HG02623 (cell line): ENCODE measurements at regions not wholly inside any gene's neighbourhood (a gene's known extent, or its start where the extent isn't known, plus 50 kb on each side); places are given as distances from the start of the nearest gene placed in this dataset.

Experiments
- ATAC-seq: cut with Tn5 transposase; IDR thresholded peaks from one replicate; pipeline ENCODE4 v1.9.1; 2021; ENCODE audit warnings: moderate library complexity; ENCODE audit not compliant: unreplicated experiment

DNA sequence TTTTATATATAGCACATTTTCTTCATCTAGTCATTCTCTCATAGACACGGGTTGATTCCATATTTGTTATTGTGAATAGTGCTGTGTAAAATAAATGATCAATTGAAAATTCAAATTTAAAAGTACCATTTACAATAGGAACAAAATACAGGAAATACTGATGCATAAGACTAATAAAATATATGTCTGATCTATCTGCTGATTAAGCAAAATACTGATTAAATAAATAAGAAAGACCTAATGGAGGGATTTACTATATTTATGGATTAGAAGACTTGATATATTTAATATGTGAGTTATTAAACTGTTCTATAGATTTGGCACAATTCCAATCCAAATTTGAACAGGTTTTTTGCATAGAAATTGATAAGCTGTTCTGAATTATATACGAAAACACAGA, 1044.8 kb upstream of the ADGRL2 start:
- no peak for ATAC-seq

DNA sequence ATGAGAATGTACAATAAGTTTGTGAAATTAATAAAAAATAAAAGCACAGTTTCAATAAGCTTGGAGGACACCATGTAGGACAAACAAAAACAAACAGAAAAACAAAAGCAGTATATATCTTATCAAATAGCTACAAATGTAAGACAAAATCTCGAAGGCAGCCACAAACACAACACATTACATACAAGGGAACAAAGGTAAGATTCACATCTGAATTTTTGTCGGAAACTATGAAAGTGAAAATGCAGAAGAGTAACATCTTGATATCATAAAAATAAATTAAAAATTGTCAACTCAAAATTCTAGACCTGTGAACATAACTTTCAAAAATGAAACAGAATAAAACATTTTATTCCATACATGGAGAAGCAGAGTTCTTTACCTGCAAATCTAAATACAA, 1049.5 kb upstream of the ADGRL2 start:
- ATAC-seq = no peak

DNA sequence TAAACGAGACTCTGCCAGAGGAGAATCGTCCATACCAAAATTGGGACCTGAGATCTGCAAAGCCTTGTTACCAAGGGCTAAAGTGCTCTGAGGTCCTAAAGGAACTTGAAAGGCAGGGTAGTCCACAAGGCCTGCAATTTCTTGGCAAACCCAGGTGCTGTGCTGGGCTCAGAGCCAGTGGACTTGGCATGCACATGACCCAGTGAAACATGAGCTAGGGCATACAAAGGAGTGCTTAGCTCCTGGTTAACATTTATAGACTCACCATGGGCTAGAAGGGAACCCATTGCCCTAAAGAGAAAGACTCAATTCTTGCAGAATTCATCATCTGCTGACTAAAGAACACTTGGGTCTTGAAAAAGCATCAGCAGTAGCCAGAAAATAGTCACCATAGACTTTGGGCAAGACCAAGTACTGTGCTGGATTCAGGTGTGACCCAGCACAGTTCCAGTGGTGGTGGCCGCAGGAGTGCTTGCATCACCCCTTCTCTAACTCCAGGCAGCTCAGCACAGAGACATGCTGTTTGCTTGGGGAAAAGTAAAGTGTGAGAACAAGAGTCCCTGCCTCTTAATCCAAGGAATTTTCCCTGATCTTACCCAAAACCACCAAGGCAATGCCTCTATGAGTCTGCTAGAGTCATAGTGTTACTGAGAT, 1069.4 kb upstream of the ADGRL2 start:
- ATAC-seq = no peak

DNA sequence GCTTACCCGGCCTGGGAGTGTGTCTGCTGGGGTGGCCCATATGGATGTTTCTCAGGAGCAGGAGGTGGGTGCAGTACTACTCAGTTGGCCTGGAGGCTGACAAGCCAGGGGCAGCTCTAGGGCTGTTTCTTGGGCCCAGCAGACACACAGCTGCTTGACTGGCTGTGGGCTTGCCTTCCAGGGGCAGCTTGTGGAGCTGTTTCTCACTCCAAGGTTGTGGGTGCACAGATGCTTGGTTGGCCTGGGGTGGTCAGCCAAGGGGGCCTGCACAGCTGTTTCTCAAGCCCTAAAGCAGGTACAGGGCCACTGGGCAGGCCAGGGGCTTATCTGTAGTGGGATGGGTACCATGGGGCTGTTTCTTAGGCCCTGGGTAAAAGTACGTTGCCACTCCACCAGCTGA, 1078.1 kb upstream of the ADGRL2 start:
- no peak for ATAC-seq

DNA sequence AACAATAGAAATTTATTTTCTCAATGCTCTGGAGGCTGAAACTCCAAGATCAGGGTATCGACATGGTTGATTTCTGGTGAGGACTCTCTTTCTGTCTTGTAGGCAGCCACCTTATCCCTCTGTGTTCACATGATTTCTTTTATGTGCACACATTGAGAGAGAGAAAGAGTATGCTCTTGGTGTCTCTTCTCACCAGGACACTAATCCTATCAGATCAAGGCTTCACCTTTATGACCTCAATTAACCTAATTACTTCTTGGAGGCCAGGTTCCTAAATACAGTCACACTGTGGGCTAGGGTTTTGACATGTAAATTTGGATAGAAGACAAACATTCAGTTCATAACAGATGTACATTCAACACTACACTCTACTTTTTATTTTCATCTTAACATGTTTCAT, 1094.2 kb upstream of the ADGRL2 start:
- no peak for ATAC-seq

DNA sequence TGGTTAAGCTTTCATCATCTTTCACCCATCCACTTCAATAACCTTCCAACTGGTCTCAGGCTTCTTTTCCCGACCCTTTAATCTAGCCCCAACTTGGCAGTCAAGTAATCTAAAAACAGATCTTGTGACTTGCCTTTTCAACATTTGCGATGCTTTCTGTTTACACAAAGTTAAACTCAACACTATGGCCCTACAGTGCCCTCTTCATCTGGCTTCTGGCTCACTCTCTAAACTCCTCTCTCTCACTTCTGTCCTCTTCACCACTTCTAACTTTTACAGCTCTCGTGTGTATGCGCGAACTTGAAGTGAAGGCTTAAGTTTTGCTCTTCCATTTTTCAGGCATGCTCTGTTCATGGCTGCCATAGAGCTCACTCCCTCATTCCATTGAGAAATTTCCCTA, 1122.3 kb upstream of the ADGRL2 start:
- no peak for ATAC-seq

DNA sequence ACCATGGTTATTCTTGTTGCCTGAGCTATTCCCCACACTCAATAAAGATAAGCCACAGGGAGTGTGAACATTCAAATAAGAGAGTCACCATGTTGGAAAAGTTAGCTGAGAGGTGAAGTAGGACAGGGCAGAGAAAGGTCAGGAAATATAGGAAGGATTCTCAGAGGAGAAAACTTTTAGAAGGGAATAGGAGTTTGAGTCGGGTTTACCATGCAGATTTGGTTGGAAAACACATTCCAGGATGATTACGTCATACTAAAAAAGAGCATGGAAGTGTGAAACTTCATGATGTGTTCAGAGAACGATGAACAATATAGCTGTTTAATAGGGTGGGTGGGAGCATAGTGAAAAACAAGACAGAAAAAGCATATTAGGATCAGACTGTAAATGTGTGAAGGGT, 1125.3 kb upstream of the ADGRL2 start:
- no peak for ATAC-seq

DNA sequence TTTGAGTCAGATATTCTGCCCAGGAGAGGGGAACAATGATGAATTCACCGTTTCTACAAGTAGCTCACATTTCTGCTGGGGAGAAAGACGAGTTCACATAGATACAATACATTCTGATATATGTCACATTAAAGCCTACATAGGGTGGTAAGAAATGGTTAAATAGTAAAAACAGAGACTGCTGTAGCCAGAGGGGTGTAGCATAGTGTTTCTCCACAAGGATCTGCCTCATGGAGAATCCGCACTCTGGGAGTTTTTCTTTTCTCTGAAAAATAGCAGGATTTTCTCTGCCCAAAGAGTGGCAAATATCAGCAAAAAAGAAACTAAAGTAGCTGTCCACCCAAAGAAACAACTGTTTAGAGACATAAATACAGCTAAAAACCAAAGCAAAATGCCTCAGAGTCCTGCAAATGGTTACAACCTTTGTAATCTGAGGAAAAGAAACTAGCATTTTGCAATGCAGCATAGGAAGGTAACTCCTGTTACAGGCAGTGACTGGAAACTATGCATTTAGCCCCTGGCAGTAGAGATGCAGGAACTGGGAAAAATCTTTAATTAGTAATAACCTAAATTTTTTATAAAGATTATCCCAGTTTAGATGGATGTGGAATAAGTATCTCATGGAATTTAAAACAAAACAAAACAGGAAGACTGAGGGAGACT, 1126.7 kb upstream of the ADGRL2 start:
- no peak for ATAC-seq

DNA sequence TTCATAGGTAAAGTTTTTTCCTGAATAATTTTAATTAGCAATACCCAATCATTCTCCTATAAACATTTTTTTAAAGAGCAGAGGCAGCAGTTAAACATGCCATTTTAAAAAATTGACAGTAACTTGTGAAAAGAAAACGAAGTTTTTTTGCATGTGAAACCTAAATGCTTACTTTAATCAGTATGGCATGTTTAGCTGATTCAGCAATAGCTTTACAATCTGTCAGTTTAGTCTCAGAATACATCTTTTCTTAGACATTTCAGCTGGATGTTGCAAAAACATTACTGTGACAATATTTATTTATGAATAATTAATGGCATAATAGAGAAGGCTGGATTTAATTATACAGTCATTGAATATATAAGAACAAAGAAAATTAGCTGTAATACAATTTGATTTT, 1132.4 kb upstream of the ADGRL2 start:
- ATAC-seq = no peak

DNA sequence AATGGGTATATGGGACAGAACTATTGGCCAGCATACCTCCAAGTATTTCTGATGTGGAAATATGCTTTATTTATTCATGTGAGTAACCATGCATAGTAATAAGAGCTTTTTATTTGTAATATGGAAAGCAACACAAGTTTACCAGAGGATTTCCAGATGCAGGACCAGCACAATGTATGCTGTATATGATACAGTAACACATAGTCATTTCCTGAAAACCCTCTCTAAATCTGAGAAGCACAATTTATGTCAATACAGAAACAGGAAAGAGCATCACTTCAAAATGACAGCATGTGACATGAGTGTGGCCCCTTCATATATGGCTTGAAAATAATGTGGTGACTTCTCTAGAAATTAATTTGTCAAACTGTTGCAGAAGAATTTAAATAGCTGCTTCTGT, 1134.7 kb upstream of the ADGRL2 start:
- ATAC-seq = no peak

DNA sequence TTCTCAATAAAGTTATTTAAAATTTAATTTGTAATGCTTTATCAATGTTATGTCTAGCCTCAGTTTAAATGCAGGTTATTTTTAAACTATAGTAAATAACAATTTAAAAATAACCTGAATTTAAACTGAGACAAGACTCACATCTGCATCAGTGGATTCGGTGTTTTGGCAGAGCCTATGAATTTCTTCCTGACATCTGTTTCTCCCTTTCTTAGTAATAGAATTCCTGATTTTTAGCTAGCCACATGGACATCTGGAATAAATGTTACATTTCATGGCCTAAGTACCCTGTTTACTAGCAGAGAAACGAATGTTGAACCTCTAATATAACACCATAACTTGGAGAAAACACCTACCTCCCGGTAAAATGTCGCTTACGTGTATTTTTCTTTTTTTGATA, 1141.6 kb upstream of the ADGRL2 start:
- no peak for ATAC-seq

DNA sequence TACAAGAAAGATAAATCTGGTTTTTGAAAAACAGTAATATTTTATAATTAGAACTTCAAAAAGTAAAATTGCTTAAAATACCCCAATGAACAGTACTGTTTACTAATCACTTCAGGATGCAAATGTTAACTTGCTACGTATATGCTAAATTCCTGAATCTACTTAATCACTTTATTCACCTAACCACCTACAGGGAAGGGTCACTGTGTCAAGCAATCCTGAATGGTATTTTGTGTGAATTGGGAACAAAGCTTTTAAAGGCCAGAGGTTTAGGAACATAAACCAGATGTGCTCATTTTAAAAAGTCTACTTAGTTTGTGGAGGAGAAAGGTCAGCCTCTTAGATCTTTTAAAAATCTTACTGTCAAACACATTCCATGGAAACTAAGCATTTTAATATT, 1143.0 kb upstream of the ADGRL2 start:
- no peak for ATAC-seq

DNA sequence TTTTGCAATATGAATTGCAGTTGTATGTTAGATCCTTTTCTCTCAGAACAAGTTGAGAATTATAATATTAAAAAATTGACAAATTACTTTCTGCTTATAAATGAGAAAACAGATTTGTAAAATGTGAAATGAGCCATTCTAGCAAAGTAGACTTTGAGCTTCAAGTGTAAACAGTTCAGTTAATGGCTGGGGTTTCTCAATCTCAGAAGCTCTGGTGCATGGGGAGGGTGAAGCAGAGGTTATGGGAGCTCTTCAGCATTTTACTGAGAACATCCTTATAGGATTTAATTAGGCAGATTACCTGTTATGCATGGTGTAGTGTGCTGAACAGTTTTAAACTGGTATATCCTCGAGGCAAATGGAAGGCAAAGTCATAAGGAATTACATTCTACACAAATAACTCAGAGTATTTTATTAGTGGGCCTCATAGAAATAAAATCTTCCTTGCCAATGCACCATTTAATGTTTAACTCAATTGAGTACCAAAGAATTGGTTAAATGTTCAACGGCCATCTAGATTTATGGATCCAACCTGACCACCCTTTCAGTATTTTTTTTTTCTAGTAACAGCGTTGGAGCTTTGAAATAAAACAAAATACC, 1143.6 kb upstream of the ADGRL2 start:
- ATAC-seq = no peak

DNA sequence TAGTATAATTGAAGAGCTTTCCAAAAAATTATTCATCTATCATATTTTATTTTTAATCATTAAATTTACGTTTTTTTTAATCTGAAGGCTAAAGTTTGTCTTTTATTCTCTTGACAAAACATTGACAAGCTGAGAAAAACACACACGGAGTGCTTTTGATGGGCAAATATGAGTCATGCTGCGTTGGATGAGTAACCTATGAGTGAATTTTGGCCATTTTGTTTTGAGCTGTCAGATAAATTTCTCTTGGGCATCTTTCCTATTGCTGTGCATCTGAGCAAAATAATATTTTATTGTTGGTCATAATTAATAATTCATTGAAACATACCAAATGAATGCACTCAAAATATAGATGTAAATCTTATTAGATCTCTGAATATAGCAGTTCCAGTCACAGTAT, 1144.1 kb upstream of the ADGRL2 start:
- ATAC-seq = peak; percentile 64

DNA sequence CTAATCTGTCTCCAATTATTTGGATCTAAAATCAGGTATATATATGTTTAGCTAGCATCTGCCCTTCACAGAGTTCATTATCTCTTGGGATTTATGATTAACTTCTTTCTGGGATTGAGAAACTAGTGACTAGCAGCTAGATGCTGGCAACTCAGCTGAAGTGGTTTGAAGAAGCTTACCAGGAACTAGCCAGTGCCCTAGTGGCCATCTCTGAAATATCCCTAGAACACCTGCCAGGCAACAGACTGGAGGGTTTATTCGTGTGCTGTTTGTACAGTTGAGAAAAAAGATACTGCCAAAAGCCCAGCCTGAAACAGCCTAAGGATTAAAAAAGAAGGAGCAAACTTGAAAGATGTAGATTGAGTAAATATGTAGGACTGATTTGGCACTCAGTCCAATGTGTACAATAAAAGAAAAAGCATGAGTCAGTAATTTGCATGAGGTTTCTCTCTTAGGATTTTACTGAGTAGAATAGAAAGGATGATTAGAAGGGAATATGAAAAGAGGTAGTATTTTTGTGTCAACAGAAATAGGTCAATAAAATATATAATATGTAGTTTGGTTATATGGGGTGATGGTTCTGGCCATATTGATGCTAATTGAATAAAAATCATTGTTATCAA, 1144.6 kb upstream of the ADGRL2 start:
- peak; percentile 85 for ATAC-seq

DNA sequence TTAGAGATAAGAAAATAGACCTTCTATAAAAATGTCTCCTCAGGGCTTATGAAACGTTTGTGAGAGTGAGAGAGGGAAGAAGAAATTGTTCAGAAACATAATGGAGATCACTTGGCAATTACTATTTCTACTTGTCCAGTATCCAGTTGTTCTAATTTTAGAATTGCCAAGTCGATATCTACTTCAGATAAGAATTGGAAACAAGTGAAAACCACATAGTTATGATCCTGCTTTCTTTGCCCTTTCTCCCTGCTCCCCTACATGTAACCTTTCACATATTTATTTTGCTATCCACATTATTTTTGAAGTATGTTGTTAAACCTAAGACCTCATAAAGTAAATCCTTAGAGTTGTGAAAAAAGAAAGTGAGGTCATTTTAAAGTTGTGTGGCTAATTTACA, 1154.7 kb upstream of the ADGRL2 start:
- ATAC-seq = no peak

DNA sequence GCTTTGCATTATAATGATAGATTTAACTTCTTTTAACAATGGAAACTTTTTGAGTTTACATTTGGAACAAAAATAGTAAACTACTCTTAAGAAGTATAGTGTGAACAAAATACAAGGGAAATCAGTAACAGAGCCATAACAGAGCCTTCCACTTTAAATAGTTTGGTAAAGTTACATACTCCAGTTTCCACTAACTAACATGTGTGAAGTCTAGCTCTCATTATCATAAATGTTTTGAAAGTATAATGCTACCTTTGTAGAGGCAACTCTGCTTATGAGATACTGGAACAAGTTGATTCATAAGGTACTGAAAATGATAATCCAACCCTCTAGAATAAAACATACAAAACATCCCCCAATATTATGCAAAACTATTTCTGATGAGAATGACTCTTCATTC, 1155.1 kb upstream of the ADGRL2 start:
- ATAC-seq = peak; percentile 37

DNA sequence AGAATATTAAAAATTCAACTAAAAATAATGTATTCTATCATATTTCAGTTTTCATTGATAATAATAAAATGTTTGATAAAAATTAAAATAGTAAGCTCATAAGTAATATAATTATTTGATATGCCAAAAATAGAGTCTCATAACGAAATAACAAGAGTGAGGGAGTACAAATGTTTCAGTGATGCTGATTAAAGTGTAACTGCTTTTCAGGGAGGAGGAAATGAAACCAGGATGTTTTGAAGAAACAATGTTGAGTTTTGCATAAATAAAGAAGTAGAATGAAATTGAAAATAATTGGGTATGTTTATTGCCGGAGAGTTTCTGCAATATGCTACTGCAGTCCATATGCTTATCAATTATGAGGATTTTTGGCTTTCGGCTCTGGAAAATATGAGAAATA, 1159.8 kb upstream of the ADGRL2 start:
- peak; percentile 31 for ATAC-seq

DNA sequence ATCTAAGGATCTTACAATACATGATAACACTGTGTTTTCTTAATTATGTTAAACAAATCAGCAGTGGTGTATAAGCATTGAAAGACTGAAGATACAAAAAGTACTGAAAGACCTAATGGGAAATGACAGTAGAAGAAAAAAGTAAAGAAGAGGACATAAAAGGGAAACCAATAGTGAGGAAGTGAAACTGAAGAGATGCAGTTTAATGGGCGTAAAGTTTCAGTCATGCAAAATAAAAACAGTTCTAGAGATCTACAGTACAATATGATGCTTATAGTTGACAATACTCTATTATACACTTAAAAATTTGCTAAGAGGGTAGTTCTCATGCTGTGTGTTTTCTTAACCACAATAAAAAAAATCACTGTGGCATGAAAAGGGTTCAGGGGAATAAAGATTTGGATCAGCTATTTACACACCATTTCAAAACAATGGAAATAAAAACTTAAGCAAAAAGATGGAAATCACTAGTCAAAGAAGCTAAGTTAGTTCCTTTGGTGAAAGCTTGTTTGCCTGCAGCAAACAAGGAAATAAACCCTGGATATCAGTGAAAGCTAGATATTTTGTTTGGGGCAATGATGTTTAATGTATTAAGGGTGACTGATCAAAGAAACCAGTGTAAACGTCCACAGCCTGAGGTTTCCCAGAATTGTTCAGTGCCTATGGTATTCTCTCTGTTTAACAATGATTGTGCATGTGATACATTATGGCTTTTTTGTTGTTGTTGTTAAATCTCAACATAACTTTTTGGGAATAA, 1160.8 kb upstream of the ADGRL2 start:
- peak; percentile 97 for ATAC-seq

DNA sequence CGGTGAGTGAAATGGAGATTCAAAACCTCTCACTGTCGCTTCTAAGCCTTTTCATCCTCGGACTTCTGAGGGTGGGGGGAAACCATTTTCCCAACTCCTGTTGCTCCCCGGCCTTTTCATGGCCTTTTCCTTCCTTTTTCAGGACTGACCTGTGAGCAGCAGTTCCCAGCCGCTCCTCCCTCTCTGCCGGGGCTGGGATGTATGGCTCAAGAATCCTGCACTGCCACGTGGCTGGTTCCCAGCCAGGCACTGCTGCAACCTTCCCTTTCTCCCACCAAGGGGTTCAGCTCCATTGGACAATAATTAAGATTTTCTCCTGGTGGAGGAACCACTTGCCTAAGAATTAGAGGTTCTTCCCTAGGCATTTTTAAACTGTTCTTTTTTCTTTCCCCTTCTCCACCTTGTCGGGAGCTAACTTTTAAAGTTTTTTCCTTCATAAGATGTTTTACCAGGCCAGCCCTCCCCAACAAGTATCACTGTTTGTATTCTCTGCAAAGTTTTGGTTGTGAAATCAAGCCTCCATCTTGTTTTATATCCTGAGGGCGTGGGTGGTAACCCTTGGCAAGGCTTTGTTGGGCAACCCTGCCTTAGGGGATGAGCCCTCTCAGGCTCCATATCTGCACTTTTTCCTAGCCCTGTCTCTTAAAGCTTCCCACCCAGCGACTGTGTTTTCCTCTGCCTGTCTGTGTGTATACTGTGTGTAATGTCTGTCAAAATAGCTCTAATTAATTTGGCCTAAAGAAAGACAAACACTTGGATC, 1166.6 kb upstream of the ADGRL2 start:
- no peak for ATAC-seq

DNA sequence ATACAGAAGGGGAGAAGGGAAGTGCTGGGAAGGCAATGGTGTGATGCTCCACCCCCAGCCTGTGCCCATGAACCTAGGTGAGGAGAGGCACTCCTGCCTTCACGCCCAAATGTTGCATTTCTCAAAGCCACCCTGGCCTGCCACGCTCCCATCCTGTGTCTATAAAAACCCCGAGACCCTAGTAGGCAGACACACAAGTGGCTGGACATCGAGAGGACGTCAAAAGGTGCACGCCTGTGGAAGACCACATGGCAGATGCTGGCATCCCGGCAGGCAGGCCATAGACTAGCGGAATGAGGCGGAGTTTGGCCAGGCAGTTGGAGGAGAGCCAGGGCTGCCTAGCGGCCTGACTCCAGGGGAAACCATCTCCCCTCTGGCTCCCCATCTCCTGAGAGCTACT, 1168.5 kb upstream of the ADGRL2 start:
- ATAC-seq = no peak
